NCI-H82 (cell line): ENCODE measurements at regions not wholly inside any gene's neighbourhood (a gene's known extent, or its start where the extent isn't known, plus 50 kb on each side); places are given as distances from the start of the nearest gene placed in this dataset.
A peak's percentile ranks its signal among the peaks of the same experiment; 100 is the strongest.

Source experiments
- DNase-seq: peaks from one replicate; lab custom pipeline; 2025; lab: John Stamatoyannopoulos, UW

DNA sequence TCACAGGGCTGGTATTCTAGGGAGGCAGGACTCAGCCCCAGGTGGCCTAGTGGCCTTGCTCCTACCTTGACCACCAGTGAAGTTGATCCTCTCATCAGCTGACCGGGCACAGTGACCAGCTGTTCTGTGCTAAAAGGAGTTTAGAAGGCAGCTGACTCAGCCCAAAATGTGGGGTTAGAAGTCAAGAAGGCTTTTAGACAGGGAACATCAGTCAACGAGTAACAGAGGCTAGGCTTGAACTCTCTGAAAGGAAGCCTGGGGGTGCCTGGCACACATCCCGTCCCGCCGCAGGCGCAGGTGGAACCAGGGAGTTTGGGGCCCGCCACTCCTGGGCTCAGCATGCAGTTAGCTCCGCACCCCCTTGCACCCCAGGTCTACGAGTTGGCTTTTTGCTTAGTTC lies 114.9 kb upstream of the SLC45A1 start:
- DNase-seq = no peak

DNA sequence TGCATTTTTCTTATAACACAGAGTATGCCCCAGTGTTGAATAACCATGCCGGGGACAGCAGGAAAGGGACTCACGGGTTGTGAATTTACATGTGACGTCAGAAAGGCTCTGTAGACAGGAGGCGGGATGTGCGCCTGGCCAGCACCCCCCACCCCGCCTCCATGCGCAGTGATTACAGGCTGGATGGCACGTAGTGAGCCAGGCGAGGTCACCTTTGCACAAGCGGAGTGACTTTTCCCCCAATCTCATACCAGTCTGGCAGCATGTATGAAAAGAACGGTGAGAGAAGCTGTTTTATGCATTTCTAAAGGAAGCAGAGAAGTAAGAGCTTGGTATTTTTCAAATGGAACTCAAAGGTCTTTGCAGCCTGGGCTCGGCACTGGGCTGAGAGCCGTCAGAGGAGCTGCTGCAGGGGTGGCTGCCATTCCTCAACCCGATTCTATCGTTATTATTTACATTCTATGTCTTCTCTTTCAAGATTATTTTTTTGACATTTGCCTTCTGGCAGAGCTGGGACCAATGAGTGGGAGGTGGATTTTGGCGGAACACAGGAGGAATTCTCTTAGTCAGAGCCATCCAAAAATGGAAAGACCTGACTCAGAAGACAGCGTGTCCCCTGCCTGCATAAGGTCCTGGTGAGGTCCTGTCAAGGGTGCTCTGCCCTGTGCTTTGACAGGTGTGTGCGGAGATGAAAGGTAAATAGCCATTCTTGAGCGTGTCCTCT lies 115.6 kb upstream of the SLC45A1 start:
- DNase-seq = no peak

DNA sequence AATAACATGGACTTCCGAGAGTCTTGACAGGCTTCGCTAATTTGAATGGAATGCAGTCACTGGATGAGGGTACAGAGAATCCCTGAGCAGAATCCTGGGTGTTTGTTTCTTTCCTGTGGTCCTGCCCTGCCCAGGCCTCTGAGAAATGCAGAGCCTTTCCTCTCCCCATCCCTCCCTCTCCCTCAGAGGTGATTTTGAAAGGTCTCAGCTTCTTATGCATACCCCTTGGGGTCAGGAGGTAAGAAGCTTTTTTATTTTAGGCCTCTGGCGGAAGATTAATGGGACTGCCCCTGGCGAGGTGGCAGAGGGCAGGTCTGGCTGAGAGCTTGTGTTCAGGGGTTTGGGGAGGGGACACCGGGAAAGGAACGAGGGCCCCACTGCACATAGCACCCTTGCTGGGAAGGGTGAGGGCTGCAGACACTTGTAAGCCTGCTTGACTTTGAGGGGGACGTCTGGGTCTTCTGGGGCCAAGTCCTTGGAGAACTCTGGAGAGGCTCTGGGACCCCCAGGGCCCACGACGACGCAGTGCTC lies 116.5 kb upstream of the SLC45A1 start:
- no peak for DNase-seq

DNA sequence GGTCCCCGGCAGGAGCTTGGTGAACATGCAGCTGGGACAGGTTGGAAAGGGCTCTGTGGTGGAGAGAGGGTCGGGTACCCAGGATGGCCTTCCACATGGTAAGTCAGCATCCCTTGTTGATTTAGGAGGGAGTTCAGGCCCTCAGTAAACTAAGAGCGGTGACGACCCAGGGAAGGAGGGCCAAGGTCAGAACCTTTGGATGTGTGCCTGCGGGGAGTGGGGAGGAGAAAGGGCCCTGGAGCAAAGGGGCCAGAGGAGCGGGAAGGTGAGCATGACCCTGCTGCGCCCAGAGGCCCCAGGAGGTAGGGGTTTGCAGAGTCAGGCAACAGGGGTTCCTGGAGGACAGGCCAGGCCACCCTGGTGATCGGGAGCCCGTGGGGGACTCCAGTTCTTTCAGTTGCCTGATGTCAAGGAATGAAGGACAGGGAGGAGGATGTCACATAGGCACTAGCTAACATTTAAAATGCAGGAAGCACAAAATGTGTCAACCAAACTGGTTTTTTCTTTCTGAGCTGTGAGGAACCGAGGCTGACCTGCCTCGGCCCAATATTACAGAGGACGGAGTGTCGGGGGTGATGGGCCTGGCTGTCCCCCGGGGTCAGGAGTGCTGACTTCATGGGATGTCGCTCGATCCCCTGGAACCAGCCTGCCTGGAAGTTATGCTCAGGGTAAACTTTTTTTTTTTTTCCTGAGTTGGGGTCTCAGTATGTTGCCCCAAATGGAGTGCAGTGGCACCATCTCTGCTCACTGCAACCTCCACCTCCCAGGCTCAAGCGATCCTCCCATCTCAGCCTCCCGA lies 117.4 kb upstream of the SLC45A1 start:
- DNase-seq = no peak

DNA sequence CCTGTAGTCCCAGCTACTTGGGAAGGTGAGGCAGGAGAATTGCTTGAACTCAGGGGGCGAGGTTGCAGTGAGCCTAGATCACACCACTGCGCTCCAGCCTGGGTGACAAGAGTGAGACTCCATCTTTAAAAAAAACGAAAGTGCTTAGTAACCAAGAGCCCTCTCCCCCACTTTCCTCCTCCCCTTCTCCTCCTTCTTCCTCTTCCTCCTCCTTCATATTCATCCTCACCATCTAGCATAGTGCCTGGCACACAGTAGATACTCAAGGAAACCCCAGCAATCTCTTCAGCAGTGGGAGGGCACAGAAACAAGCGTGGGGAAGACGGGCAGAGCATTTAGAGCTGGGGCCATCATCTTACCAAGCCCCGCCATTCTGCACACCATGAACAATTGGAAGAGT lies 119.4 kb upstream of the SLC45A1 start:
- no peak for DNase-seq

DNA sequence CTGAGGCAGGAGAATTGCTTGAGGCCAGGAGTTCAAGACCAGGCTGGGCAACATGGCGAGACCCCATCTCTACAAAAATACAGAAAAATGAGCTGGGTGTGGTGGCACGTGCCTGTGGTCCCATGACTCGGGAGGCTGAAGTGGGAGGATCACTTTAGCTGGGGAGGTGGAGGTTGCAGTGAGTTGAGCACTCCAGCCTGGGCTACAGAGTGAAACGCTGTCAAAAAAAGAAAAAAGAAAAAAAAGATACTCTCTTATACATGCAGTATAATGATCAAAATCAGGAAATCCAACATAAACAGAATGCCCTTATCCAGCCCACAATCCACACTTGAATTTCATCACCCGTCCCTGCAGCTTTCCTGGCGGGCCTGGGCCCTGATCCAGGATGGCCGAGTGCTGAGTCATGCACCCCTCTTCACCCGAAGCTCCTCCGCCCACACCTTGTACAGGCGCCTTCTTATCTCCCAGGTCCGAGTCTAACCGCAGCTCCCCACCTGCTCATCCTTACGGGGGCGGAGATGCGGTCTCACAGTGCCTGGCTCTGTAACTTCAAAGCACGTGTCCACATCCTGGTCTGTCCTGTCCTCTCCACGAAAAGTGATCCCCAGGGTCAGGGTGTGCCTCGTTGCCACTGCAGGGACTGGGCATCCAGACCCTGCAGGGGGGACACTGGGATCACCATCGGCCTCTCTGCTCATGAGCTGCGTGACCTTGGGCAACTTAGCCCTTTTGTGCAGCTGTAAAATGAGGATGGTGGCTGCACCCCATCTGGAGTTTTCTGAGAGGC lies 120.2 kb upstream of the SLC45A1 start:
- DNase-seq = no peak

DNA sequence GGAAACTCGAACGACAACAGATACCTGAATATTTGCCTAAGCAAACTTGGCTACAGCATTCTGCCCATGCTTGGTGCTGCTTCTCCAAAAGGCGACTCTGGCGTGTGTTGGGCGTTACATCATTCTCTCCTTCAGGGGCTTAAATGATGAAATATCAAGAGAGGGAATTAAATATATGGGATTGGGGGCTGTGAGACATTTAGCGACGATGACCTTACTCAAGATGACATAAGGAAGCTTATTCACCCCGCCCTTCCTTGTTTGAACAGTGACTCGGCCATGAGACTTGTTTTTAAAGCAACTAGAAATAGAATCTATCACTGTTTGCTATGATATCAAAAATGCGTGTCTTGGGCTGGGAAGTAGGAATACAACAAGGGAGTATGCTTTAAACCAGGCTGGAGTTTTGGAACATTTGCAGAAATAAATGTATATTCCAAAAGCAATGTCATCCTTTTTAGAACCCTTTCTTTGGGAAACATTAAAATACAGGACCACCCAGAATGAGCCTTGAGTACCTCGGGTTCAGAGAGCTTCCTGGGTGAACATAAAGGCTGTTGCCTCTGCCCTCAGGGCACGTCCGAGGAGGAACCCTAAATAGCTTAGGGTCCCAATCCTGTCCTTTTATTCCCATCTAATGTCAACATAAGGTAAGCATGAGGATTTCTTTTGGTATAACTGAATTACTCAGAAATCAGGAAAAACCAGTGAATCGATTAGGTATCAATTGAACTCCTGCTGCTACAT lies 123.3 kb upstream of the SLC45A1 start:
- no peak for DNase-seq

DNA sequence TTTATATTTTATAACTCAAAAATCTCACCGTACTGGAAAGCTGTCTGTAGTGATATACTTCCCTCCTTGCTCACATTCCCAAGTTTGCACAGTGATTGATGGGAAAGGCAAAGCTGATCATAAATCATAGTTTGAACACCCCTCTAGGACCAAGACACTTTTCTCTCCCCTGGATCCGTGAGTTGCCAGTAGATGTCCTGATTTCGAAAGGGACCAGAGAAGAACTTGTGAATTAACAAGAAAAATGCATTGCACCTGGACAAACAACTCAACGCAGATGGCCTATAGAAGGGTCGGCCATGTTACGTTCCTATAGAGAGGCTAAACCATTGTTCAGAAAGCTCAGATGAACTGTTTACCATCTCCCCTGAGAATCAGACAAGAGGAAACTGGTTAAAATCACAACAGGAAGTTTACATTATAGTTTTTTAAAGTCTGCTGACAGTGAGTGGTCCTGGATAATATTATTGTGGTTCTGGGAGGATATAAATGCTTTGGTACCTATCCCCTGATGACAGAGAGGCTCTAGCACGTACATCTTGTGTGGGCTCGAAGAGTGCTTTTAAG lies 124.0 kb upstream of the SLC45A1 start:
- DNase-seq = no peak

DNA sequence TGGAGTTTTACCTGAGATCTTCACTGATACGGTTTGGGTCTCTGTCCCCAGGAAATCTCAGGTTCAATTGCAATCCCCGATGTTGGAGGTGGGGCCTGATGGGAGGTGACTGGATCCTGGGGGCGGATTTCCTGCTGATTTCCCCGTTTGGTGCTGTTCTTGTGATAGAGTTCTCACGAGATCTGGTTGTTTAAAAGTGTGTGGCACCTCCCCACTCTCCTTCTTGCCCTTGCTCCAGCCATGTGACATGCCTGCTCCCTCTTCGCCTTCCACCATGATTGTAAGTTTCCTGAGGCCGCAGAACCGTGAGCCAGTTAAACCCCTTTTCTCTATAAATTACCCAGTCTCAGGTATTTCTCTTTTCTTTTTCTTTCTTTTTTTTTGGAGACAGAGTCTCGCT lies 126.4 kb upstream of the SLC45A1 start:
- DNase-seq = no peak

DNA sequence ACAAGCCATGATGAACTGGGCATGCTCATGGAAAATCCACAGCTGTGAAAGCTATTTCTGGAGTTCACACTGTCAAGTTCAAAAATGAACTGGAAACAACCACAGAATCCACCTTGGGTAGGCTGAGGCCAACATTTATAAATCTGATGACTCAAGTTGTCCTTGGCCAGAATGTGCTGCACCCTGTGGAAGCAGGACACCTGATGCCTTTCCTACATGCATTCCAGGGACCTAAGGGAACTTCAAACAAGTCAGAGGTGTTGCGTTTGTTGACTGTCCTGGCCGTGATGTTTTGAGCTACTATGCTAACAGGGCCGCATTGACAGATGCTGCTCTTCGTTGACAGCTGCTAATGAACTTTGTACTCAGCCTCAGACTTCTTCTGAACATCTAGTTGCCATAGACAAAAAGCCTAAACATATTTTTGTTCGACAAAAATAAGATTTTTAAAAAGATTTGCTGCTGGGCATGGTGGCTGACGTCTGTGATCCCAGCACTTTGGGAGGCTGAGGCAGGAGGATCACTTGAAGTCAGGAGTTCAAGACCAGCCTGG lies 127.9 kb upstream of the SLC45A1 start:
- DNase-seq = no peak

DNA sequence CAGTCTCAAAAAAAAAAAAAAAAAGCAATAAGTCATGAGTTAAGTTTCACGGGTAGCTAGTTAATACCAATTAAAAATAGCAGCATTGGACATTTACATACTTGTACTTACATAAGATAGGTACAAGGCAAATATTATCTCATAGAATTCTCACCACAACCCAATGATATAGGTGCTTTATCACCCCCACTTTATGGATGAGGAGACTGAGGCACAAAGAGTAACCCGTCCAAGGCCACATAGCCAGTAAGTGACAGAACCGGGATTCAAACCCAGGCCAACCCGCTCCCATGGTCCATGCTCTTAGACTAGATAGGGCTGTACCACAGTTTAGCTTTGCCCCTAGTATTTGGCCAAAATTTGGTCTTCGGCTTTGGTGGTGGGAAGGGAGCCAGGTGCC lies 132.5 kb upstream of the SLC45A1 start:
- DNase-seq = no peak

DNA sequence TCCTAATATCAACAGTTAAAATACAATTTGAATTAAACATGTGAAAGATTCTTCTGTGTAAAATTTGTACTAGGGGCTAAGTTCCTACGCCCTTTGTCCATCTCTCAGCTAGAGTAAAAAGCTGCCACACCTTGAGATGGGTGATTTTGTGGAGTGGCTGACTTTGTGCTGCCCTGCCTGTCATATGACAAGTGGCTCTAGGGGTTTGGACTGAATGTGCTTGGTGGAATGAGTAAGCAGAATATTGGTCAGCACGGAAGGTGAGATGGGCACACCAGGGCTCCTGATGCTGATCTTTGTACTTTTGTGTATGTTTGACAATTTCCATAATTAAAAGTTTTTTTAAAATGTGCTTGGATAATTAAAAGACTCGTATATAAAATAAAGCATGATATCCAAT lies 133.6 kb upstream of the SLC45A1 start:
- no peak for DNase-seq

DNA sequence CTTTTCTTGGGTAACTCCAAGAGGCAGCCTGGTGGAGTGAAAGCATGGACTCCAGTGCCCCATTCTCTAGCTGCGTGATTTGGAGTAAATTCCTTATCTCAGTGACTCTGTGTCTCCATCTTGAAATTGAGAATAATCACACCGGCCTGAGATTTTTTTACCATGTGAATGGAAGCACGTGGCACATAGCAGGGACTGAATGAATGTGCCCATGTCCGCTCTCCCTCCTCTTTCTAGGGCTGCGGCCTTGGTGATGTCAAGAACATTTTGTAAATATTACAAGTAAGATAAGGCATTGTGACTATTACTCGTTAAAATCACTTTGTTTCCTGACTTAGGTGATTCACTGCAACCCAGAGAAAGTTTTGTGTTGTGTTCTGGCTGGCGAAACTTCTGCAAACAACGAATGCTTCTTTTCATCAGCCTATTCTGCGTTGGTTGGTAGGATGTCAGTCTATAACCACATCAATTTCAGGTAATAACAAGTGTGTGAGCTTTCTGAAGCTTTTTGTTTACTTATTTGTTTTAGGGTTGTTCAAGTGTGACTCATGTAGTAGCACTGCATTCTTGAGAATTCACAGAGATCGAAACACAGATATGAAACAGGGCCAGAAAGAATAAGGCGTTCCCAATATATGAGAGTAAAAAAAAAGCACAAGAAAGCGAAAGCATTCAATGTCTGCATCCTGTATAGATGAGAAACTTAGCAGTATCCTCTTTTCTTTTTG lies 135.7 kb upstream of the SLC45A1 start:
- no peak for DNase-seq

DNA sequence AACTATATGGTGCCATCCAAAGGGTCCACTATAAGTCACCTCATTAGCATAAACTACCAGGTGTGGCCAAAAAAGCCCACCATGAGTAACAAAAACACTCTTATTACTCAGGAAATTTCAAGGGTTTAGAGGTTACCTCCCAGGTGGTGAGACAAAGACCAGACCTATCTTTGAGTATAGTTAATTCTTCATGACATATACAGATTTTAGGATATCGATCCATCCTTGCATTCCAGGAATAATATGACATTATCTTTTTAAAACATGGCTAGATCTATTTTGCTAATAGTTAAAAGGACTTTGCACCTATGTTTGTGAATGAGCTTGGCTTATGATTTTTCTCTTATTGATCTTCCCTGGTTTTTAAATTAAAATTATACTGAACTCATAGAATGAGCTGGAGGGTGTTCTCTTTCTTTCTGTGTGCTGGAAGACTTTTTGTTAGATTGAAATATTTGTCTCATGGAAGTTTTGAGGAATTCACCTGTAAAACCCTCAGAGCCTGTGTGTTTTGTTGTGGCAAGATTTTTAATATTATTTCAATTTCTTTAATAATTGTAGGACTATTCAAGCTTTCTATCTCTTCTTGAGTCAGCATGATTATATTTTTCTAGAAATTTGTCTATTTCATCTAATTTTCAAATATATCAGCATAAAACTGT lies 138.7 kb upstream of the SLC45A1 start:
- no peak for DNase-seq

DNA sequence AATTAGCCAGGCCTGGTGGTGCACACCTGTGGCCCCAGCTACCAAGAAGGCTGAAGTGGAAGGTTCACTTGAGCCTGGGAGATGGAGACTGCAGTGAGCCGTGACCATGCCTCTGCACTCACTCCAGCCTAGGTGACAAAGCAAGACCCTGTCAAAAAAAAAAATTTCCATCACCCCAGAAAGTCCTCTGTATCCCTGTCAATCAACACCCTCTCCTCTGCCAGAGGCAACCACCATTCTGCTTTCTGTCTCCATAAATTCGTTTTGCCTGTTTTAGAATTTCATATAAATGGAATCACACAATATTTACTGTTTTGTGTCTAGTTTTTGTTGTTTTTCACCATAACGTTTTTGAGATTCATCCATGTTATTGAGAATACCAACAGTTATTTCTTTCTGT lies 141.6 kb upstream of the SLC45A1 start:
- DNase-seq = no peak

DNA sequence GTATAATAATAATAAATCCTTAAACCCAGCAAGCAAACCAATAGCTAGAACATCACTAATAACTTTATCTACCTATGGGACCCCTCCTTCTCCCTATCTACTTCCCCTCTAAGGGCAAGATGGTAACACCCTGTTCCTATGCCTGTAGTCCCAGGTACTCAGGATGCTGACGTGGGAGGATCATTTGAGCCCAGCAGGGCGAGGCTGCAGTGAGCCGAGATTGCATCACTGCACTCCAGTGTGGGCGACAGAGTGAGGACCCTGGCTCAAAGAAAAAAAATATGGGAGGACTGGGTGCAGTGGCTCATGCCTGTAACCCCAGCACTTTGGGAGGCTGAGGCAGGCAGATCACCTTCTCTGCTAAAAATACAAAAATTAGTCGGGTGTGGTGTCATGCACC lies 143.1 kb upstream of the SLC45A1 start:
- DNase-seq = no peak

DNA sequence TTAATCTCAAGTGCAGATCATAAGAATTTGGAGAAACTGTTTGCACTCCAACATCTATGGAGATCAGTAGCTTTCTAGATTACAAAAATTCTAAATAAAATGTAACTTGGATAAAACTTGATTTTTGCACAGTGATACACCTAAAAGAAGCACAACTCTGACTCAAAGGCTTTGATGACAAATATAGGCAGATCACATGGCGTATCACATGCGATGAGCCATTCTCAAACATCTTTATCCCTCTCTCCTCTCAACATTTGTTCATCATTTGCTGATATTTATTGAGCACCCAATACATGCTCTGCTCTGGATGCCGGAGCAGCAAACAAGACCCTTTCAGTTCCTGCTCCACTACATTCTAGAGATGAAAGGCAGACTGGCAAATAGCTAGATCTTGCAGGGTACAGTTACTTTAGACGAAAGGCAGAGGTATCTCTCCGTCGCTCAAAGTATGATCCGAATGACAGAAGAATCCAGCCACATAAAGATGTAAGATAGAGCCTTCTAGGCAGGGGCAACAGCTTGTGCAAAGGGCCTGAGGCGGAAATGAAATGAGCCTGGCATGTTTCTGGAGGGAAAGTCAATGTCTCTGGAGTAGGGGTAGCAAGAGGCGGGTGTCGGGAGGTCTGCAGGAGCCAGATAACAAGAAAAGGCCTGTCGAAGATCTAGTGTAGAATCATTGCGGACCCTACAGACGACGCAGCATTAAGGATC lies 145.8 kb upstream of the ERRFI1 start:
- no peak for DNase-seq

DNA sequence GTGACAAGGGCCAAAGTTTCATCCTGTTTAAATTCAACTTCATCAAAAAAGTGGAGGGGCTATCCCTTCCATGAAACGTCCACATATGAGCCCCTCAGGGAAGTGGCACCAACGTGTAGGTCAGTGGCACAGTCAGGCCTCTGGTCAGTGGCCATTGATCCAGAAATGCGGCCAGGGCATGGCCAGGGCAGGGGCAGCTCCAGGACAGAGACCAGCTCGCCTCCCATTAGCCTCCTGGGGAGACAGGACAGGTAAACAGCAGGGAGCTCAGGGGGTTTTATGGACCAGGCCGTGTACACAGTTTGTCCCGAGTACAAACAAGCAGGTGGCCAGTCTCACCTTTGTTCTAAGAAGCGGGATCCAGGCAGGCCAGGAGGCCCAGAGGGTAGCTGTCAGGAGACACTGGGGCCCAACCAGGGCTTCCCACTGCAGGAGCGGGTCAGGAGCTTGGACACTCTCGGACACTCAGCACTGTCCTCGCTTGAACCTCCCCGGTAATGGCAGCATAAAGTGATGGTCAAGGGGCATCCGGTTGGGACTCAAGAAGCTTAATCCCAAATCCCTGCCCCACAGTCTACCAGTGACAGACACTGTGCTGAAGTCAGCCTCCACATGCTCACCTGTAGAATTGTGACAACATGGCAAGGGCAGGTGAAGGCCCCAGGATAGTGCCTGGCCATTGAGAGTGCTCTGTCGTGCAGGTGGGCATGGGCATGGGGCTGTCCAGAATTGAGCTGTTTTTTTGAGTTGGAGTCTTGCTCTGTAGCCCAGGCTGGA lies 144.1 kb upstream of the ERRFI1 start:
- peak; percentile 23 for DNase-seq
